Kasumi-1 (cell line): ENCODE measurements at regions not wholly inside any gene's neighbourhood (a gene's known extent, or its start where the extent isn't known, plus 50 kb on each side); places are given as distances from the start of the nearest gene placed in this dataset.

Source experiments
- DNase-seq, 2 experiments: peaks; one replicate each; lab custom pipeline; 2025; lab: John Stamatoyannopoulos, UW

GRCh38 chr9:129240581-129241211 lies 62.6 kb upstream of the IER5L start:
- DNase-seq: no peak

- DNase-seq: no peak
Measured at GRCh38 chr9:129239946-129240490, 62.0 kb upstream of the IER5L start.

- no peak for DNase-seq
Measured at GRCh38 chr9:129237803-129238202, 59.7 kb upstream of the IER5L start.

GRCh38 chr9:129237164-129237611 lies 59.1 kb upstream of the IER5L start:
- DNase-seq: peak; percentile 58 to 62

- peak in 1 of 2 experiments; percentile 8 for DNase-seq
Measured at GRCh38 chr9:129236441-129237145, 58.5 kb upstream of the IER5L start.

GRCh38 chr9:129235931-129236331 lies 57.9 kb upstream of the IER5L start:
- DNase-seq: no peak

GRCh38 chr9:129235041-129235930 lies 57.2 kb upstream of the IER5L start:
- no peak for DNase-seq

GRCh38 chr9:129234491-129234890 lies 56.4 kb upstream of the IER5L start:
- no peak for DNase-seq

DNA sequence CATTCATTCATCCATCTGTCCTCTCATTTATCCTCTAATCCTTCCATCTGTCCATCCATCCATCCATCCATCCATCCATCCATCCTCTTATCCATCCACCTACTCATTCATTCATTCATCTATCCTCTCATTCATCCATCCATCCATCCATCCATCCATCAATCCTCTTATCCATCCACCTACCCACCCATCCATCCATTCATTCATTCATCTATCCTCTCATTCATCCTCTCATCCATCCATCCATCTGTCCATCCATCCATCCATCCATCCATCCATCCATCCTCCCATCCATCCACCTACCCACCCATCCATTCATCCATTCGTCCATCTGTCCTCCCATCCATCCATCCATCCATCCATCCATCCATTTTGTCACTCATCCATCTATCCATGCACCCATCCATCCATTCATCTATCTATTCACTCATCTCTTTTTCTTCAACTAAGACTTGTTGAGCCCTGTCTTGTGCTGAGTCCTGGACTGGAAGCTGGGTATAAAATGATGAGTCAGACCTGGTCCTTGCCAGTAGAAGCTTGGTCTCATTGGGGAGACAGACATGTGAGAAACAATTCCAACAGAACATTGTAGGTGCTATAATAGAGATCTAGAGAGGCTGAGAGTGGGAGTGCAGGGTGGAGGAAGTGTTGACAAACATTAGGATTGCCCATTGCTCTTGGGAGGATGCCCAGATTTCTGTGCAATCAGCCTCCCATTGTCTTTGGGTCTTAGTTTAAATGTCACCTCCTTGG lies 55.0 kb upstream of the IER5L start:
- DNase-seq: no peak

DNA sequence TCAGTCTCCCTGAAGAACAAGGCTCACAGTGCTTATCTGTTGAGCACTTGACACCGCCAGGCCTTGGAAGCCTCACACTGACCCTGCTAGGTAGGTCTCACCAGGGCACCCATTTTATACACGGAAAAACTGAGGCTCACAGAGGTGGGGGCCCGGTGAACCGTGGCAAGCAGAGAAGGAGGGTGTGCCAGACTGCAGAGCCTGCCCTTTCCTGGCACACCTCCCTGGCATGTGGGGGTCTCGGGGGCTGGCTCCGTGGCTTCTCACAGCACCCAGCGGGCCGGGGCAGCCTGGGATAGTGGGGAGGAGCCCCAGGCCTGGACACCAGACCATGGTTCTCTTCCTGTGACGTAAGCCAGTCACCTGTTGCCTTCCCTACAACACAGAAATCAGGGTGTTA lies 53.7 kb upstream of the IER5L start:
- DNase-seq: no peak

- DNase-seq: no peak
Measured at GRCh38 chr9:129231022-129231739, 53.1 kb upstream of the IER5L start.

DNA sequence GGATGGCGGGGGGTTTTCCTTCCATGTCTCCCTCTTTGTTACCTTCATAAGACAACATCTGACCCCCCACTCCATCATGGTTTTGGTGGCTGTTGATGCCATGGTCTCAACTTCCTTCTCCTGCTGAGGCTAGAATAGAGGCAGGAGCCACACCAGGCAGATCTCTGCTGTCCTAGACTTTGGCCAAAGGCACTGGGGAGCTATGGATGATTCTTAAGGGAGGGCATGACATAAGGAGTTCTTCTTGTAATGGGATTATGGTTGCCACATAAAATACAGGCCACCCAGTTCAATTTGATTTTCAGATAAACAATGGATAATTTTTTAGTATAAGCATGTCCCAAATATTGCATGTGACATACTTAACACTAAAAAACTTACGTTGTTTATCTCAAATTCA lies 52.2 kb upstream of the IER5L start:
- DNase-seq: no peak
